ENCODE measurements at regions not wholly inside any gene's neighbourhood (a gene's known extent, or its start where the extent isn't known, plus 50 kb on each side); places are given as distances from the start of the nearest gene placed in this dataset.

- Histone ChIP-seq H3K4me2 (replicated peaks; ENCODE audit: low read depth, low read length, poor library complexity, severe bottlenecking) (no peak overlapping the region), H2AFZ (ENCODE audit: insufficient read depth, low read depth, low read length, poor library complexity, severe bottlenecking) (no peak overlapping the region), H3K9me3 (ENCODE audit: control extremely low read depth in 1 of 3, control insufficient read depth in 2 of 3, insufficient read depth in 1 of 3, low read length in 2 of 3) (no peaks in the 10 kb centered on the region), H3K27me3 (replicated peaks in 1 of 4; ENCODE audit: control extremely low read depth in 1 of 4, control insufficient read depth in 3 of 4, insufficient read depth in 4 of 4, low read length in 3 of 4) (no peaks in the 10 kb centered on the region), H4K20me1 (ENCODE audit: control insufficient read depth, insufficient read depth, low read length, poor library complexity, severe bottlenecking) (no peaks in the 10 kb centered on the region), H3K27ac (ENCODE audit: low read length in 2 of 2) (no peak overlapping the region), H3K4me1 (ENCODE audit: control insufficient read depth in 2 of 2, insufficient read depth in 2 of 2, low read length in 2 of 2) (no peaks in the 10 kb centered on the region), H3K36me3 (replicated peaks in 1 of 2; ENCODE audit: control extremely low read depth in 1 of 2, control insufficient read depth in 1 of 2, extremely low read depth in 1 of 2, insufficient read depth in 2 of 2, low read length in 1 of 2) (no peaks in the 10 kb centered on the region), H3K79me2 (ENCODE audit: control insufficient read depth, insufficient read depth, low read length) (no peaks in the 10 kb centered on the region), H3K4me3 (ENCODE audit: control extremely low read depth in 1 of 5, extremely low read depth in 1 of 5, insufficient read depth in 1 of 5, low read depth in 2 of 5, low read length in 4 of 5) (no peak overlapping the region), H3K9ac (ENCODE audit: low read length) (no peak overlapping the region)
- TF ChIP-seq EZH2 (IDR thresholded peaks at IDR 0.05; ENCODE audit: borderline replicate concordance, insufficient read depth, low read depth, low read length, poor library complexity, severe bottlenecking) = no peak
- no peak for TF ChIP-seq CTCF (IDR thresholded peaks at IDR 0.05)
- WGBS (ENCODE audit: insufficient coverage) = 81% methylated on average over 2 of the region's 3 CpGs
- no peak overlapping the region for H3K27ac Mint-ChIP-seq
- CTCF ChIA-PET = no interaction called here
- intact Hi-C loops (cut with micrococcal nuclease) = no loop called here
- POLR2A ChIA-PET = no interaction called here
- H3K27me3 Mint-ChIP-seq = no peaks in the 10 kb centered on the region
- H3K4me1 Mint-ChIP-seq = no peaks in the 10 kb centered on the region
- no peak for ATAC-seq (ENCODE audit: low read depth)
- no peaks in the 10 kb centered on the region for H3K9me3 Mint-ChIP-seq (ENCODE audit: insufficient read depth)
- no peak overlapping the region for H3K4me3 Mint-ChIP-seq
- no peak for DNase-seq
Observed at GRCh38 chr2:19643117-19643518, 258.7 kb downstream of the TTC32 start.

- Histone ChIP-seq H3K79me2 (ENCODE audit: control insufficient read depth, insufficient read depth, low read length) (no peaks in the 10 kb centered on the region), H3K36me3 (replicated peaks in 1 of 2; ENCODE audit: control extremely low read depth in 1 of 2, control insufficient read depth in 1 of 2, extremely low read depth in 1 of 2, insufficient read depth in 2 of 2, low read length in 1 of 2) (no peaks in the 10 kb centered on the region), H3K9me3 (ENCODE audit: control extremely low read depth in 1 of 3, control insufficient read depth in 2 of 3, insufficient read depth in 1 of 3, low read length in 2 of 3) (no peaks in the 10 kb centered on the region), H3K27ac (ENCODE audit: low read length in 2 of 2) (no peak overlapping the region), H4K20me1 (ENCODE audit: control insufficient read depth, insufficient read depth, low read length, poor library complexity, severe bottlenecking) (no peaks in the 10 kb centered on the region), H3K4me3 (ENCODE audit: control extremely low read depth in 1 of 5, extremely low read depth in 1 of 5, insufficient read depth in 1 of 5, low read depth in 2 of 5, low read length in 4 of 5) (no peak overlapping the region), H2AFZ (ENCODE audit: insufficient read depth, low read depth, low read length, poor library complexity, severe bottlenecking) (no peak overlapping the region), H3K27me3 (replicated peaks in 1 of 4; ENCODE audit: control extremely low read depth in 1 of 4, control insufficient read depth in 3 of 4, insufficient read depth in 4 of 4, low read length in 3 of 4) (no peaks in the 10 kb centered on the region), H3K9ac (ENCODE audit: low read length) (no peak overlapping the region), H3K4me1 (ENCODE audit: control insufficient read depth in 2 of 2, insufficient read depth in 2 of 2, low read length in 2 of 2) (no peaks in the 10 kb centered on the region), H3K4me2 (replicated peaks; ENCODE audit: low read depth, low read length, poor library complexity, severe bottlenecking) (no peak overlapping the region)
- WGBS (ENCODE audit: insufficient coverage) = 90% methylated on average over 2 of the region's 3 CpGs
- ATAC-seq (ENCODE audit: low read depth) (no peak), DNase-seq (no peak)
- CTCF ChIA-PET = no interaction called here
- no peak overlapping the region for H3K27ac Mint-ChIP-seq
- intact Hi-C loops (cut with micrococcal nuclease) = no loop called here
- TF ChIP-seq EZH2 (IDR thresholded peaks at IDR 0.05; ENCODE audit: borderline replicate concordance, insufficient read depth, low read depth, low read length, poor library complexity, severe bottlenecking) (no peak), CTCF (IDR thresholded peaks at IDR 0.05) (no peak)
- H3K27me3 Mint-ChIP-seq = no peaks in the 10 kb centered on the region
- H3K4me1 Mint-ChIP-seq = no peaks in the 10 kb centered on the region
- POLR2A ChIA-PET = no interaction called here
- no peaks in the 10 kb centered on the region for H3K9me3 Mint-ChIP-seq (ENCODE audit: insufficient read depth)
- no peak overlapping the region for H3K4me3 Mint-ChIP-seq
Observed at GRCh38 chr2:19642501-19642900, 259.3 kb downstream of the TTC32 start.

Data from B cell (primary cell).